HL-60 (cell line): ENCODE measurements at regions not wholly inside any gene's neighbourhood (a gene's known extent, or its start where the extent isn't known, plus 50 kb on each side); places are given as distances from the start of the nearest gene placed in this dataset.
"Not testable (repeated sequence)": the region's sequence is repeated elsewhere in the genome, so short reads cannot be mapped to it uniquely, and the experiment has no call there.

Source experiments
- DNase-seq, 2 experiments: peaks; one replicate each; pipeline ENCODE4 v3.0.0-alpha.2; 2010 to 2020; ENCODE audit warnings: low read depth in 1 of 2, low spot score in 1 of 2
- H3K27ac ChIP-seq: fragments of 250-450 bp; sonication (Bioruptor Pico); replicated peaks from 2 replicates; pipeline ENCODE4 v1.5.1; 2020; ENCODE audit warnings: mild to moderate bottlenecking, moderate library complexity
- H3K27me3 ChIP-seq: fragments of 250-450 bp; sonication (Bioruptor Pico); 2 replicates; pipeline ENCODE4 v1.5.1; 2021; ENCODE audit warnings: mild to moderate bottlenecking, moderate library complexity; ENCODE audit not compliant: insufficient read depth, poor library complexity, severe bottlenecking
- H3K4me3 ChIP-seq: replicated peaks from 2 replicates; pipeline ENCODE4 v1.5.1; 2011; ENCODE audit warnings: mild to moderate bottlenecking, control low read depth, low read length; ENCODE audit not compliant: insufficient read depth
- CTCF ChIP-seq: IDR thresholded peaks from one replicate; pipeline ENCODE4 v1.5.1; 2011; ENCODE audit warnings: low read length, control low read depth, inconsistent platforms; ENCODE audit not compliant: insufficient read depth
- GABPA ChIP-seq: IDR thresholded peaks from 2 replicates; pipeline ENCODE4 v1.6.1; 2012; ENCODE audit warnings: low read depth
- POLR2AphosphoS5 ChIP-seq: IDR thresholded peaks from 2 replicates; pipeline ENCODE4 v1.6.1; 2012; ENCODE audit warnings: low read depth
- REST ChIP-seq: IDR thresholded peaks from 2 replicates; pipeline ENCODE4 v1.6.1; 2012; ENCODE audit warnings: low read depth; ENCODE audit not compliant: insufficient replicate concordance
- SPI1 ChIP-seq: IDR thresholded peaks from 2 replicates; pipeline ENCODE4 v1.6.1; 2012; ENCODE audit warnings: low read depth, mild to moderate bottlenecking, borderline replicate concordance

GRCh38 chr6:144675231-144675861 lies 390.2 kb downstream of the UTRN start:
- peak overlapping the region; percentile 67 for H3K27ac ChIP-seq
- DNase-seq, result peak in 1 of 2 experiments; percentile 85
- no peaks in the 10 kb centered on the region for H3K27me3 ChIP-seq
- no peak overlapping the region for H3K4me3 ChIP-seq
- no peak for TF ChIP-seq CTCF
- 0 out of 2 replicates have a peak, but pooled peaks have one; percentile 23 for TF ChIP-seq POLR2AphosphoS5

- not testable (repeated sequence) for H3K27me3 ChIP-seq, H3K4me3 ChIP-seq, H3K27ac ChIP-seq, DNase-seq
Observed at GRCh38 chr6:144676310-144676709, 391.2 kb downstream of the UTRN start.

- not testable (repeated sequence) for H3K27ac ChIP-seq, DNase-seq, H3K4me3 ChIP-seq, H3K27me3 ChIP-seq
Observed at GRCh38 chr6:144677263-144677662, 392.1 kb downstream of the UTRN start.

GRCh38 chr6:144678844-144679243 lies 393.7 kb downstream of the UTRN start:
- no peak overlapping the region for H3K4me3 ChIP-seq
- TF ChIP-seq CTCF (no peak), REST (no peak), GABPA (no peak), POLR2AphosphoS5 (no peak), SPI1 (no peak)
- H3K27me3 ChIP-seq, result no peaks in the 10 kb centered on the region
- DNase-seq, result peak in 1 of 2 experiments; percentile 28
- H3K27ac ChIP-seq, result no peak overlapping the region

GRCh38 chr6:144681334-144681733 lies 396.2 kb downstream of the UTRN start:
- H3K27me3 ChIP-seq, result no peaks in the 10 kb centered on the region
- no peak for TF ChIP-seq POLR2AphosphoS5
- 0 out of 2 replicates have a peak, but pooled peaks have one; percentile 1 for TF ChIP-seq SPI1
- TF ChIP-seq REST, result no peak
- H3K27ac ChIP-seq, result no peak overlapping the region
- no peak overlapping the region for H3K4me3 ChIP-seq
- no peak for DNase-seq
